NCI-H2196 (cell line): ENCODE measurements at regions not wholly inside any gene's neighbourhood (a gene's known extent, or its start where the extent isn't known, plus 50 kb on each side); places are given as distances from the start of the nearest gene placed in this dataset.

Experiments used
- DNase-seq: peaks from one replicate; lab custom pipeline; 2025; ENCODE audit not compliant: unreplicated experiment; lab: John Stamatoyannopoulos, UW

- DNase-seq = no peak
Measured at GRCh38 chr1:57761628-57762027, 337.8 kb upstream of the DAB1 start.

- no peak for DNase-seq
Measured at GRCh38 chr1:57752843-57753242, 329.0 kb upstream of the DAB1 start.

- DNase-seq = no peak
Measured at GRCh38 chr1:57748719-57749118, 324.9 kb upstream of the DAB1 start.

GRCh38 chr1:57747818-57748217 is 324.0 kb upstream of the DAB1 start:
- no peak for DNase-seq

GRCh38 chr1:57741521-57741920 is 317.7 kb upstream of the DAB1 start:
- DNase-seq = no peak

- DNase-seq = no peak
Measured at GRCh38 chr1:57736940-57737339, 313.1 kb upstream of the DAB1 start.

- no peak for DNase-seq
Measured at GRCh38 chr1:57729181-57729580, 305.3 kb upstream of the DAB1 start.

GRCh38 chr1:57727121-57727520 is 303.3 kb upstream of the DAB1 start:
- no peak for DNase-seq

GRCh38 chr1:57725318-57725717 is 301.5 kb upstream of the DAB1 start:
- DNase-seq = no peak

- DNase-seq = no peak
Measured at GRCh38 chr1:57724535-57724934, 300.7 kb upstream of the DAB1 start.

GRCh38 chr1:57722285-57722978 is 298.6 kb upstream of the DAB1 start:
- no peak for DNase-seq

- DNase-seq = no peak
Measured at GRCh38 chr1:57721001-57721400, 297.1 kb upstream of the DAB1 start.

GRCh38 chr1:57719274-57719673 is 295.4 kb upstream of the DAB1 start:
- DNase-seq = no peak

GRCh38 chr1:57713501-57713900 is 289.6 kb upstream of the DAB1 start:
- DNase-seq = no peak

- no peak for DNase-seq
Measured at GRCh38 chr1:57712846-57713245, 289.0 kb upstream of the DAB1 start.

GRCh38 chr1:57711326-57711725 is 287.5 kb upstream of the DAB1 start:
- no peak for DNase-seq

GRCh38 chr1:57707631-57708030 is 283.8 kb upstream of the DAB1 start:
- DNase-seq = no peak

GRCh38 chr1:57704811-57705210 is 281.0 kb upstream of the DAB1 start:
- no peak for DNase-seq

- no peak for DNase-seq
Measured at GRCh38 chr1:57704231-57704630, 280.4 kb upstream of the DAB1 start.

- DNase-seq = no peak
Measured at GRCh38 chr1:57696904-57697303, 273.0 kb upstream of the DAB1 start.

- no peak for DNase-seq
Measured at GRCh38 chr1:57696043-57696442, 272.2 kb upstream of the DAB1 start.

- no peak for DNase-seq
Measured at GRCh38 chr1:57686306-57686705, 262.4 kb upstream of the DAB1 start.
